Esophagus squamous epithelium (tissue), 5 donors: ENCODE measurements at regions not wholly inside any gene's neighbourhood (a gene's known extent, or its start where the extent isn't known, plus 50 kb on each side); places are given as distances from the start of the nearest gene placed in this dataset.

Experiments used
- DNase-seq: peaks from one replicate; lab custom pipeline; 2025; lab: John Stamatoyannopoulos, UW
- H3K27ac ChIP-seq, 4 donors: fragments of 200-600 bp; sonication (generic); one replicate each; pipeline ENCODE4 v1.5.1; 2016 to 2019; ENCODE audit warnings: mild to moderate bottlenecking in 1 of 4
- H3K27me3 ChIP-seq, 4 donors: fragments of 200-600 bp; sonication (generic); 1 replicate in 3 of 4; 2 replicates in 1 of 4; pipeline versions ENCODE4 v1.5.1 to v1.6.0; 2017 to 2021; ENCODE audit warnings: antibody characterized with exemption in 1 of 4
- H3K36me3 ChIP-seq, 3 donors: fragments of 200-600 bp; sonication (generic); one replicate each; pipeline ENCODE4 v1.5.1; 2016 to 2019
- H3K4me1 ChIP-seq, 3 donors: fragments of 200-600 bp; sonication (generic); one replicate each; pipeline ENCODE4 v1.5.1; 2017 to 2019
- H3K4me3 ChIP-seq, 4 donors: fragments of 200-600 bp; sonication (generic); 1 replicate in 3 of 4; 2 replicates in 1 of 4; pipeline ENCODE4 v1.5.1; 2016 to 2019; ENCODE audit warnings: mild to moderate bottlenecking in 2 of 4, moderate library complexity in 1 of 4
- H3K9me3 ChIP-seq, 3 donors: fragments of 200-600 bp; sonication (generic); one replicate each; pipeline ENCODE4 v1.5.1; 2016 to 2019
- POLR2A ChIP-seq, 4 donors: fragments of 450-650 bp; IDR thresholded peaks; one replicate each; pipeline ENCODE4 v1.6.1; 2017; ENCODE audit warnings: antibody characterized with exemption in 4 of 4, mild to moderate bottlenecking in 4 of 4, moderate library complexity in 3 of 4
- WGBS, 2 donors: methylation state at CpG; one replicate each; pipeline ENCODE4 v1.1.5; 2018; 5-methylcytosine and 5-hydroxymethylcytosine counted together
- intact Hi-C: fragments of 100-400 bp; cut with DNase I; formaldehyde crosslinking; loops from one replicate; pipeline ENCODE4 v1.15.0; 2022
- TF ChIP-seq, protein P1 (sequence below), 6 experiments: fragments of 450-650 bp in 4 of 6; fragments of 200-600 bp in 2 of 6; sonication (generic) in 2 of 6; IDR thresholded peaks; one replicate each; pipeline ENCODE4 v1.5.1; 2016 to 2019; ENCODE audit warnings: antibody characterized with exemption in 6 of 6, mild to moderate bottlenecking in 4 of 6, moderate library complexity in 4 of 6
- donor health status: DM: yes; HTN: yes; CAD: no.

GRCh38 chrX:10393899-10394298, 226.5 kb downstream of the MID1 start:
- intact Hi-C loops = no loop called here
- no peak for TF ChIP-seq POLR2A (IDR thresholded peaks at IDR 0.05)
- TF ChIP-seq, protein P1, sequence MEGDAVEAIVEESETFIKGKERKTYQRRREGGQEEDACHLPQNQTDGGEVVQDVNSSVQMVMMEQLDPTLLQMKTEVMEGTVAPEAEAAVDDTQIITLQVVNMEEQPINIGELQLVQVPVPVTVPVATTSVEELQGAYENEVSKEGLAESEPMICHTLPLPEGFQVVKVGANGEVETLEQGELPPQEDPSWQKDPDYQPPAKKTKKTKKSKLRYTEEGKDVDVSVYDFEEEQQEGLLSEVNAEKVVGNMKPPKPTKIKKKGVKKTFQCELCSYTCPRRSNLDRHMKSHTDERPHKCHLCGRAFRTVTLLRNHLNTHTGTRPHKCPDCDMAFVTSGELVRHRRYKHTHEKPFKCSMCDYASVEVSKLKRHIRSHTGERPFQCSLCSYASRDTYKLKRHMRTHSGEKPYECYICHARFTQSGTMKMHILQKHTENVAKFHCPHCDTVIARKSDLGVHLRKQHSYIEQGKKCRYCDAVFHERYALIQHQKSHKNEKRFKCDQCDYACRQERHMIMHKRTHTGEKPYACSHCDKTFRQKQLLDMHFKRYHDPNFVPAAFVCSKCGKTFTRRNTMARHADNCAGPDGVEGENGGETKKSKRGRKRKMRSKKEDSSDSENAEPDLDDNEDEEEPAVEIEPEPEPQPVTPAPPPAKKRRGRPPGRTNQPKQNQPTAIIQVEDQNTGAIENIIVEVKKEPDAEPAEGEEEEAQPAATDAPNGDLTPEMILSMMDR (IDR thresholded peaks at IDR 0.05) = no peak
- Histone ChIP-seq H3K9me3 (no peaks in the 10 kb centered on the region), H3K27ac (no peak overlapping the region), H3K4me1 (no peaks in the 10 kb centered on the region), H3K4me3 (no peak overlapping the region), H3K27me3 (no peaks in the 10 kb centered on the region), H3K36me3 (no peaks in the 10 kb centered on the region)
- DNase-seq = no peak
- WGBS, 2 donors = 40 to 58% methylated on average over 2 to 5 of the region's 6 CpGs

DNA sequence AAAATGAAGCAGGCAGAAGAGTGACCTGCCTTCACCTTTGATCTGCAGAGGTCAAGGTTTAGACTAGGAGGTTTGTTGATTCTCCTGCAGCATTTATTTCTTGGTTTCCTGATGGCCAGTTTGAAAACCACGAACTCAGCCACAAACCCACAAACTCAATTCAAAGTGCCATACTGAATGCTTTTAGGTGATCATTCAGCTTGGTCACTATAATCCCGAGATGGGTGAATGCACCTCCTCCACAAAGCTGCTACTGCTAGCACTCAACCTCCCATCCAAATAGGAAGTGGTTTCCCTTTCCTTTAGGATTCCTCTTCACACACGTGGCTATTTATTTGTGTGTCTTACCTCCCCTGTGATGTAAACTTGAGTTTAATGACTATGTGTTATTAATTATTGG, 225.2 kb downstream of the MID1 start:
- Histone ChIP-seq H3K4me1 (no peaks in the 10 kb centered on the region), H3K36me3 (no peaks in the 10 kb centered on the region), H3K4me3 (no peak overlapping the region), H3K27ac (no peak overlapping the region), H3K27me3 (no peaks in the 10 kb centered on the region), H3K9me3 (no peaks in the 10 kb centered on the region)
- no peak for DNase-seq
- intact Hi-C loops = no loop called here
- WGBS, 2 donors = 33 to 75% methylated on average over 2 to 3 of the region's 3 CpGs
- TF ChIP-seq, protein P1 (IDR thresholded peaks at IDR 0.05) = no peak
- no peak for TF ChIP-seq POLR2A (IDR thresholded peaks at IDR 0.05)
